Large intestine (tissue), 3 donors: ENCODE measurements at regions not wholly inside any gene's neighbourhood (a gene's known extent, or its start where the extent isn't known, plus 50 kb on each side); places are given as distances from the start of the nearest gene placed in this dataset.

Experiments
- DNase-seq, 2 donors: peaks; one replicate each; pipeline versions ENCODE4 v3.0.0 to v3.0.0-alpha.2; 2013
- H3K27ac ChIP-seq: one replicate; pipeline ENCODE4 v1.5.1; 2013; ENCODE audit warnings: low read length
- H3K27me3 ChIP-seq: 2 replicates; pipeline ENCODE4 v1.6.1; 2013; ENCODE audit warnings: low read length; ENCODE audit not compliant: control insufficient read depth, insufficient read depth
- H3K36me3 ChIP-seq: 2 replicates; pipeline ENCODE4 v1.6.1; 2013; ENCODE audit warnings: low read length; ENCODE audit not compliant: control insufficient read depth, insufficient read depth
- H3K4me1 ChIP-seq: one replicate; pipeline ENCODE4 v1.6.1; 2013; ENCODE audit warnings: low read length; ENCODE audit not compliant: control insufficient read depth, insufficient read depth
- H3K4me3 ChIP-seq: one replicate; pipeline ENCODE4 v1.5.1; 2013; ENCODE audit warnings: low read length
- H3K9me3 ChIP-seq: one replicate; pipeline ENCODE4 v1.6.1; 2013; ENCODE audit warnings: mild to moderate bottlenecking, low read depth, low read length, moderate library complexity; ENCODE audit not compliant: control insufficient read depth
- WGBS: methylation state at CpG from one replicate; pipeline ENCODE4 v1.1.5; 2013; ENCODE audit warnings: low lambda C conversion rate; ENCODE audit not compliant: insufficient coverage; 5-methylcytosine and 5-hydroxymethylcytosine counted together

- no peaks in the 10 kb centered on the region for H3K9me3 ChIP-seq
- DNase-seq: no peak
- H3K27ac ChIP-seq: no peak overlapping the region
- no peaks in the 10 kb centered on the region for H3K4me1 ChIP-seq
- H3K27me3 ChIP-seq: no peaks in the 10 kb centered on the region
- no peak overlapping the region for H3K4me3 ChIP-seq
- whole genome bisulfite sequencing: 90% methylated on average over 1 of the region's 1 CpG
- H3K36me3 ChIP-seq: no peaks in the 10 kb centered on the region
These were observed 306.7 kb upstream of the TSHZ2 start for GRCh38 chr20:52665441-52665840.

- WGBS: no CpG with 5 or more reads among the region's 3 CpGs
- H3K27me3 ChIP-seq: no peaks in the 10 kb centered on the region
- DNase-seq: no peak
- no peaks in the 10 kb centered on the region for H3K36me3 ChIP-seq
- no peaks in the 10 kb centered on the region for H3K4me1 ChIP-seq
- no peaks in the 10 kb centered on the region for H3K9me3 ChIP-seq
- H3K4me3 ChIP-seq: no peak overlapping the region
- no peak overlapping the region for H3K27ac ChIP-seq
These were observed 316.8 kb upstream of the TSHZ2 start for GRCh38 chr20:52655395-52655794.

DNA sequence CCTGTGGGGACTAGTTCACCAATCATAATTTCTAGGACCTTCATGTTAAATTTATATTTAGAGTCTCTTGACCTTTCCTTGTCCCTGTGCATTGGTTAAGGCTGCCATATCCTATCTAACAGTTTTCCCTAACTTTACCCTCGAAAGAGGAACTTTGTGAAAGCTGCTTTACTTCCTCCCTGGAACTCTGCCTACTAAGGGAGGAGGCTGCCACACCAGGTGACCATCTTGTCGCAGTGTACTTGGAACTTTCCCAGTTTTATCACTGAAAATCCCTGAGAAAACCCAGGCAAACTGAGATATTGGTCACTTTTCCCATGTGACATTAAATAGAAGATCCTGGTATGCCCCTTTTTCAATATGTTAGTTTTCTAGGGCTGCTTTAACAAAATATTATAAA, 317.6 kb upstream of the TSHZ2 start:
- no CpG with 5 or more reads among the region's 2 CpGs for WGBS
- H3K27me3 ChIP-seq: no peaks in the 10 kb centered on the region

DNA sequence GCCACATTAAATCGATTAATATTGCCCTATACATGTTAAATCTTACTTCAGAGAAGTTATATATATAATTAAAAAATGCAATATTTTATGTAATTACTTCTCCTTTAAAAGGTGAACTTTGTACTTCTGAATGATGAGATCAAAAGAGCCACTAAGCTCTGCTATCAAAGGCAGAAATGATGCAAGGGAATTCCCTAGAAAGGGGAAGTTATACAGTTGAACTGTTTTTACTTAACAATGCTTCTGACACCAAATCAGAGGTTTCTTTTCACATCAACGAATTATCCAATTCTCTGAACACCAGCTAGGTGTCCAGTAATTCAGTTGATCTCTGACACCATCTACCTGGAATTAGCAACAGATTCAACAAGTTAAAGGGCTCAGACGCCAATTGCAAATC, 319.9 kb upstream of the TSHZ2 start:
- no peaks in the 10 kb centered on the region for H3K36me3 ChIP-seq
- no peak for DNase-seq
- no peak overlapping the region for H3K4me3 ChIP-seq
- H3K27ac ChIP-seq: no peak overlapping the region
- H3K4me1 ChIP-seq: no peaks in the 10 kb centered on the region
- H3K27me3 ChIP-seq: no peaks in the 10 kb centered on the region
- H3K9me3 ChIP-seq: no peaks in the 10 kb centered on the region
- 83% methylated on average over 1 of the region's 3 CpGs for WGBS

More for the DNA sequence above, 317.6 kb upstream of the TSHZ2 start:
- Histone ChIP-seq H3K9me3 (no peaks in the 10 kb centered on the region), H3K4me1 (no peaks in the 10 kb centered on the region), H3K36me3 (no peaks in the 10 kb centered on the region), H3K27ac (no peak overlapping the region), H3K4me3 (no peak overlapping the region)
- DNase-seq: no peak

DNA sequence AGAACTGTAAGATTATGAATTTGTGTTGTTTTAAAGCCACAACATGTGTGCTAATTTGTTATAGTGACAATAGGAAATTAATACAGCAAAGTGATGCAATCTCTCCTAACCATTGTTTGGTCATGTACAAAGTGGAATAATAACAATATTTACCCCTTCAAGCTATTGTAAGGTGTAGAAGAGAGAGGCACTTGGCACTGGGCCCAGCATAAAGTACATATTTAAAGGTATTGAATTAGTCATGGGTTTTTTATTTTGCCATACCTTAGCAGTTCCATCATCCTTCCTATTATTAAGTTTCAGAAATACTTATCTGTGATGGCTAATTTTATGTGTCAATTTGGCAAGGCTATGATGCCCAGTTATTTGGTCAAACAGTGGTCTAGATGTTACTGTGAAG, 322.4 kb upstream of the TSHZ2 start:
- DNase-seq: no peak
- no peaks in the 10 kb centered on the region for H3K27me3 ChIP-seq
- H3K36me3 ChIP-seq: no peaks in the 10 kb centered on the region
- no peak overlapping the region for H3K4me3 ChIP-seq
- H3K27ac ChIP-seq: no peak overlapping the region
- H3K4me1 ChIP-seq: no peaks in the 10 kb centered on the region
- H3K9me3 ChIP-seq: no peaks in the 10 kb centered on the region

GRCh38 chr20:52645822-52646221, 326.3 kb upstream of the TSHZ2 start:
- no peak overlapping the region for H3K27ac ChIP-seq
- no CpG with 5 or more reads among the region's 1 CpG for WGBS
- H3K9me3 ChIP-seq: no peaks in the 10 kb centered on the region
- H3K27me3 ChIP-seq: no peaks in the 10 kb centered on the region
- no peaks in the 10 kb centered on the region for H3K36me3 ChIP-seq
- no peaks in the 10 kb centered on the region for H3K4me1 ChIP-seq
- no peak overlapping the region for H3K4me3 ChIP-seq
- DNase-seq: no peak

DNA sequence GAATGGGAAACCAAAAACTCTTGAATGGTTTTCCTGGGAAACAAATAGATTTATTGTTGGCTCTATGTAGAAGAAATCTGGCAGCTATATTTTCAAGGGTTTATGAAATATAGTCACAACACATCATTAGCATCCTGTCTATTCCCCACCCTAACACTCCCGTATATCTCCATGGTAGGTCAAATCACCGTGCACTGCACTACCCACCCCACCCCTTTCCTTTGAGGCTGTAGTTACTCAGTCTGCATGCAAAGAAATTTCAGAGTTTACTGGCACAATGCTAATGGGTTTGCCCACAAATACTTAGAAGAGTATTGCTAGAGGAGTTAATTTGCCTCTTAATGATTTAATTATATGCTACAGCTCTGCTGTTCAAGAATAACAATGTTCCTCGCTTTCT, 329.1 kb upstream of the TSHZ2 start:
- Histone ChIP-seq H3K27me3 (no peaks in the 10 kb centered on the region), H3K4me3 (no peak overlapping the region), H3K27ac (no peak overlapping the region), H3K4me1 (no peaks in the 10 kb centered on the region), H3K9me3 (no peaks in the 10 kb centered on the region), H3K36me3 (no peaks in the 10 kb centered on the region)
- WGBS: 60% methylated on average over 1 of the region's 3 CpGs
- no peak for DNase-seq

DNA sequence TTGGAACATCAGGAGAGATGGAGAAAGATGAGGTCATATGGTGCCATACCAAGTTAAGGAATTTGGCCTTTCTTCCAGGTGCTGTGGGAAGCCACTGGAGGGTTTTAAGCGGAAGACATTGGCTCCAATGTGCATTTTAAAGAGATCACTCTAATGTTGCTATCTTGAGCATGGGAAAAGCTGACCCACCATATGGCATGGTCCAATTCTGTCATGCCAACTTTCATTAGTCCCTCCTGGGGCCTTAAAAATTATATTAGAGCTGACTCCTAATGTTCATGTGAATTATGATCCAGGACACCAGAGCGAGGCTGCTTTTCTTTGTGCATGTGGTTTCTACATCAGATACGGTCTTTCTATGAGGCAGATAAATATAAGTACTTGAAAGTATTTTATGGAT, 335.0 kb upstream of the TSHZ2 start:
- Histone ChIP-seq H3K27me3 (no peaks in the 10 kb centered on the region), H3K36me3 (no peaks in the 10 kb centered on the region), H3K9me3 (no peaks in the 10 kb centered on the region), H3K4me1 (no peaks in the 10 kb centered on the region), H3K4me3 (no peak overlapping the region), H3K27ac (no peak overlapping the region)
- WGBS: no CpG with 5 or more reads among the region's 3 CpGs
- no peak for DNase-seq

DNA sequence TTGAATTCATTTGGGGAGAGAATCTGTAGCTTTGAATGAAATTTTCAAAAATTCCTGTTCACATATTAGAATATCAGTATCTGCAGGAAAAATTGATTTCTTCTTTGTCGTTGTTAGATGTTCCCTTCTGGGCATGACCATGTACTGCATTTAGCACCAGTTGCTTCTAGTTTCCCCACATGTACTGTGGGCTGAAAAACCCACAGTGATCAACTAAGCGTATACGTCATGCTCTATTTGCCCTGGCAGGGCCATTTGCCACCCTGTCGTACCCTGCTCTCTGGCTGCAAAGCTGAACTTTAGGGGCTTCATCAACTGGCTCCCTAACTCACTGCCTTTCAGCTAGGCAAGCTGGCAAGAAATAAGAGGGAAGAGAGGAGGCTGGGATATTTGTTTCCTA, 340.7 kb upstream of the TSHZ2 start:
- Histone ChIP-seq H3K4me1 (no peaks in the 10 kb centered on the region), H3K27ac (no peak overlapping the region), H3K36me3 (no peaks in the 10 kb centered on the region), H3K27me3 (no peaks in the 10 kb centered on the region), H3K9me3 (peaks cover 4% of the 10 kb centered on the region), H3K4me3 (no peak overlapping the region)
- DNase-seq: no peak
- 100% methylated on average over 3 of the region's 4 CpGs for WGBS

DNA sequence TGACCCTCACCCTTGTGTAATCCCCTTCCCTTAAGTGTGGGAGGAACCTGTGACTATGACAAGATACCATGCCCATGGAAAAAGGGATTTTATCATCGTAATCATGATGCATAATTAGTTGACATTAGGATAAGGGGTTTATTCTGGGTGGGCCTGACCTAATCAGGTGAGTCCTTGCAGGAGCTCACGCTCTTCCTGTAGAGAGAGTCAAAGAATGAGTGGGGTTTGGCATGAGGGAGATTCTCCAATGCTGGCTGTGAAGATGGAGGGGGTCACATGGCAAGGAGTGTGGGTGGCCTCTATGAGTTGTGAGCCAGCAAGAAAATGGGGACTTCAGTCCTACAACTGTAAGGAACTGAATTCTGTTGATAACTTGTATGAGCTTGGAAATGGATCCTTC, 342.0 kb upstream of the TSHZ2 start:
- Histone ChIP-seq H3K27ac (no peak overlapping the region), H3K4me3 (no peak overlapping the region), H3K4me1 (no peaks in the 10 kb centered on the region), H3K9me3 (peaks cover 4% of the 10 kb centered on the region), H3K36me3 (no peaks in the 10 kb centered on the region), H3K27me3 (no peaks in the 10 kb centered on the region)
- DNase-seq: no peak
- WGBS: no CpG with 5 or more reads among the region's 2 CpGs

DNA sequence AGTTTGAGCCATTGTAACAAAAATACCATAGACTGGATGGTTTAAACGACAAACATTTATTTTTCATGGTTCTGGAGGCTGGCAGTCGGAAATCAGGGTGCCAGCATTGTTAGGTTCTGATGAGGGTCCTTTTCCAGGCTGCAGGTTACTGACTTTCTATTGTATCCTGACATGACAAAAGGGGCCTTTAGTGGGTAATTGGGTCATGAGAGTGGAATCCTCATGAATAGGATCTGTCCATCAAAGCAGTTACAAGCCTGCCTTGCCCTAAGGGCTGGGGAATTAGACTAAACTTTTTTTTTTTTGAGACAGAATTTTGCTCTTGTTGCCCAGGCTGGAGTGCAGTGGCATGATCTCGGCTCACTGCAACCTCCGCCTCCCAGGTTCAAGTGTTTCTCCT, 347.9 kb upstream of the TSHZ2 start:
- H3K27me3 ChIP-seq: no peaks in the 10 kb centered on the region
- H3K4me1 ChIP-seq: no peaks in the 10 kb centered on the region
- no peaks in the 10 kb centered on the region for H3K9me3 ChIP-seq
- no peak for DNase-seq
- H3K36me3 ChIP-seq: no peaks in the 10 kb centered on the region
- H3K27ac ChIP-seq: no peak overlapping the region
- 100% methylated on average over 1 of the region's 4 CpGs for WGBS
- H3K4me3 ChIP-seq: no peak overlapping the region
